ENCODE measurements at regions not wholly inside any gene's neighbourhood (a gene's known extent, or its start where the extent isn't known, plus 50 kb on each side); places are given as distances from the start of the nearest gene placed in this dataset.

DNA sequence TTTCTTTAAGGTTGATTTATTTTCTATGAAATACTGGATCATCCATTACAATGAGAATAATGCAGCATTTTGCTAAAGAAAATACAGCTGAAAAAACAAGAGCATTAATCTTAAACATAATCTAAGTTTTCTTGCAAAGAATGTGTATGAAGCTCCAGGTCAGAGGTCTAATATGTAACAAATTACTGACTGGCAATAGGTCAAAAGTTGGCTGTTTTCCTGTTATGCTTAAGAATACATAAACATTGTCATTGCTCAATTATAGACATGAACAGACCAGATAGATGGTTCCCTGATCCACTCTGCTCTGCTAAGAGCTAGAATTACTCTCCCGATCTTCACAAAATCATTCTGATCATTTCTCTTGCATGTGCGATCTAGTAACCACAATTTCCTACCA lies 718.6 kb downstream of the PDHA2 start:
- TF ChIP-seq, protein P1, sequence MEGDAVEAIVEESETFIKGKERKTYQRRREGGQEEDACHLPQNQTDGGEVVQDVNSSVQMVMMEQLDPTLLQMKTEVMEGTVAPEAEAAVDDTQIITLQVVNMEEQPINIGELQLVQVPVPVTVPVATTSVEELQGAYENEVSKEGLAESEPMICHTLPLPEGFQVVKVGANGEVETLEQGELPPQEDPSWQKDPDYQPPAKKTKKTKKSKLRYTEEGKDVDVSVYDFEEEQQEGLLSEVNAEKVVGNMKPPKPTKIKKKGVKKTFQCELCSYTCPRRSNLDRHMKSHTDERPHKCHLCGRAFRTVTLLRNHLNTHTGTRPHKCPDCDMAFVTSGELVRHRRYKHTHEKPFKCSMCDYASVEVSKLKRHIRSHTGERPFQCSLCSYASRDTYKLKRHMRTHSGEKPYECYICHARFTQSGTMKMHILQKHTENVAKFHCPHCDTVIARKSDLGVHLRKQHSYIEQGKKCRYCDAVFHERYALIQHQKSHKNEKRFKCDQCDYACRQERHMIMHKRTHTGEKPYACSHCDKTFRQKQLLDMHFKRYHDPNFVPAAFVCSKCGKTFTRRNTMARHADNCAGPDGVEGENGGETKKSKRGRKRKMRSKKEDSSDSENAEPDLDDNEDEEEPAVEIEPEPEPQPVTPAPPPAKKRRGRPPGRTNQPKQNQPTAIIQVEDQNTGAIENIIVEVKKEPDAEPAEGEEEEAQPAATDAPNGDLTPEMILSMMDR (conservative IDR thresholded peaks at IDR 0.05; ENCODE audit: low read depth, low read length): no peak
- no peak for TF ChIP-seq EZH2 (IDR thresholded peaks at IDR 0.05; ENCODE audit: borderline replicate concordance, low read depth, low read length, poor library complexity, severe bottlenecking)

All from A673 (cell line).